Stimulated activated CD4-positive, alpha-beta T cell treated with anti-CD3 and anti-CD28 coated beads, Interleukin-15, amount 100 ng/mL, for 48 hours (primary cell): ENCODE measurements at regions not wholly inside any gene's neighbourhood (a gene's known extent, or its start where the extent isn't known, plus 50 kb on each side); places are given as distances from the start of the nearest gene placed in this dataset.

ENCODE experiments used
- DNase-seq, 2 donors: peaks; one replicate each; pipeline ENCODE4 v3.0.0-alpha.2; 2020; ENCODE audit warnings: low read depth in 2 of 2

GRCh38 chr2:120515759-120516678, 170.1 kb downstream of the INHBB start:
- DNase-seq, result no peak

GRCh38 chr2:120516679-120517314, 170.9 kb downstream of the INHBB start:
- DNase-seq, result no peak

- no peak for DNase-seq
Measured at GRCh38 chr2:120517751-120518469, 172.0 kb downstream of the INHBB start.

- DNase-seq, result no peak
Measured at GRCh38 chr2:120518819-120519218, 172.9 kb downstream of the INHBB start.

GRCh38 chr2:120519469-120519868, 173.5 kb downstream of the INHBB start:
- DNase-seq, result no peak

GRCh38 chr2:120520454-120520853, 174.5 kb downstream of the INHBB start:
- DNase-seq, result no peak

- peak in 1 of 2 donors; percentile 11 for DNase-seq
Measured at GRCh38 chr2:120520929-120521912, 175.3 kb downstream of the INHBB start.

GRCh38 chr2:120522151-120522751, 176.3 kb downstream of the INHBB start:
- no peak for DNase-seq

GRCh38 chr2:120523766-120524165, 177.8 kb downstream of the INHBB start:
- DNase-seq, result no peak

- no peak for DNase-seq
Measured at GRCh38 chr2:120524174-120524573, 178.2 kb downstream of the INHBB start.

- no peak for DNase-seq
Measured at GRCh38 chr2:120525056-120526046, 179.4 kb downstream of the INHBB start.

GRCh38 chr2:120526047-120526562, 180.2 kb downstream of the INHBB start:
- DNase-seq, result no peak

- no peak for DNase-seq
Measured at GRCh38 chr2:120526997-120527945, 181.3 kb downstream of the INHBB start.

- no peak for DNase-seq
Measured at GRCh38 chr2:120528051-120528692, 182.2 kb downstream of the INHBB start.

GRCh38 chr2:120528693-120529076, 182.7 kb downstream of the INHBB start:
- no peak for DNase-seq

- DNase-seq, result no peak
Measured at GRCh38 chr2:120530781-120531180, 184.8 kb downstream of the INHBB start.

- DNase-seq, result no peak
Measured at GRCh38 chr2:120531365-120531764, 185.4 kb downstream of the INHBB start.
